ENCODE measurements at regions not wholly inside any gene's neighbourhood (a gene's known extent, or its start where the extent isn't known, plus 50 kb on each side); places are given as distances from the start of the nearest gene placed in this dataset.
A peak's percentile ranks its signal among the peaks of the same experiment; 100 is the strongest.

- TF ChIP-seq ZNF777 (tag by site-specific recombination; IDR thresholded peaks at IDR 0.05; ENCODE audit: borderline replicate concordance): no peak
- TF ChIP-seq YY2 (tag by site-specific recombination; IDR thresholded peaks at IDR 0.05): no peak
- TF ChIP-seq ZNF513 (tag by site-specific recombination; IDR thresholded peaks at IDR 0.05): no peak
- TF ChIP-seq PRDM1 (tag by site-specific recombination; IDR thresholded peaks at IDR 0.05): no peak
- TF ChIP-seq, protein P1, sequence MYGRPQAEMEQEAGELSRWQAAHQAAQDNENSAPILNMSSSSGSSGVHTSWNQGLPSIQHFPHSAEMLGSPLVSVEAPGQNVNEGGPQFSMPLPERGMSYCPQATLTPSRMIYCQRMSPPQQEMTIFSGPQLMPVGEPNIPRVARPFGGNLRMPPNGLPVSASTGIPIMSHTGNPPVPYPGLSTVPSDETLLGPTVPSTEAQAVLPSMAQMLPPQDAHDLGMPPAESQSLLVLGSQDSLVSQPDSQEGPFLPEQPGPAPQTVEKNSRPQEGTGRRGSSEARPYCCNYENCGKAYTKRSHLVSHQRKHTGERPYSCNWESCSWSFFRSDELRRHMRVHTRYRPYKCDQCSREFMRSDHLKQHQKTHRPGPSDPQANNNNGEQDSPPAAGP (tag by site-specific recombination; IDR thresholded peaks at IDR 0.05): peak; percentile 56; the same call in 1 of the 2 replicates
- TF ChIP-seq ZNF629 (tag by site-specific recombination; IDR thresholded peaks at IDR 0.05): no peak
- TF ChIP-seq, protein P2, sequence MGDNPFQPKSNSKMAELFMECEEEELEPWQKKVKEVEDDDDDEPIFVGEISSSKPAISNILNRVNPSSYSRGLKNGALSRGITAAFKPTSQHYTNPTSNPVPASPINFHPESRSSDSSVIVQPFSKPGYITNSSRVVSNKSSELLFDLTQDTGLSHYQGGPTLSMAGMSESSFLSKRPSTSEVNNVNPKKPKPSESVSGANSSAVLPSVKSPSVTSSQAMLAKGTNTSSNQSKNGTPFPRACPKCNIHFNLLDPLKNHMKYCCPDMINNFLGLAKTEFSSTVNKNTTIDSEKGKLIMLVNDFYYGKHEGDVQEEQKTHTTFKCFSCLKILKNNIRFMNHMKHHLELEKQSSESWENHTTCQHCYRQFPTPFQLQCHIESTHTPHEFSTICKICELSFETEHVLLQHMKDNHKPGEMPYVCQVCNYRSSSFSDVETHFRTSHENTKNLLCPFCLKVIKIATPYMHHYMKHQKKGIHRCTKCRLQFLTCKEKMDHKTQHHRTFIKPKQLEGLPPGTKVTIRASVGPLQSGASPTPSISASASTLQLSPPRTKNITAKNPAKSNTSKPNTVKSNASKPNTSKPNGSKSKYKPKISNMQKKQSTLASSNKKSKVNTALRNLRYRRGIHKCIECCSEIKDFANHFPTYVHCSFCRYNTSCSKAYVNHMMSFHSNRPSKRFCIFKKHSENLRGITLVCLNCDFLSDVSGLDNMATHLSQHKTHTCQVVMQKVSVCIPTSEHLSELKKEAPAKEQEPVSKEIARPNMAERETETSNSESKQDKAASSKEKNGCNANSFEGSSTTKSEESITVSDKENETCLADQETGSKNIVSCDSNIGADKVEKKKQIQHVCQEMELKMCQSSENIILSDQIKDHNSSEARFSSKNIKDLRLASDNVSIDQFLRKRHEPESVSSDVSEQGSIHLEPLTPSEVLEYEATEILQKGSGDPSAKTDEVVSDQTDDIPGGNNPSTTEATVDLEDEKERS (tag by site-specific recombination; IDR thresholded peaks at IDR 0.05): no peak
- TF ChIP-seq ZNF426 (tag by site-specific recombination; IDR thresholded peaks at IDR 0.05): no peak
Observed at GRCh38 chr19:28137772-28138171, 1075.2 kb downstream of the UQCRFS1 start.

DNA sequence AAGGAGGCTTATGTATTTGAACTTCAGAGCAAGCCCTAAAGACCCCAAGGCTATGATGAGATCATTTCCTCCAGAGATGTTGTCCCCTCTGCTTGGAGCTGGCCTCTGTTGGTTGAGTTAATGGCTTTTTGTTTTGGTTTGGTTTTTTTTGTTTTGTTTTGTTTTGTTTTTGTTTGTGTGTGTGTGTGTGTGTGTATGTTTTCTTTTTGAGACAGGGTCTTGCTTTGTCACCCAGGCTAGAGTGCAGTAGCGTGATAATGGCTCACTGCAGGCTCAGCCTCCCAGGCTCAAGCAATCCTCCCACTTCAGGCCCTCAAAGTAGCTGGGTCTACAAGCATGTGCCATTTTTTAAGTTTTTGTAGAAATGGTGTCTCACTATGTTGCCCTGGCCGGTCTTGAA, 1076.2 kb downstream of the UQCRFS1 start:
- POLR2A ChIA-PET: interaction anchor here (0.7 kb wide), 1 partner anchor 808 kb away, joined by 3 read pairs; no protein-coding TSS in a partner anchor

More at GRCh38 chr19:28137772-28138171, 1075.2 kb downstream of the UQCRFS1 start:
- Histone ChIP-seq H3K36me3 (ENCODE audit: control insufficient read depth in 2 of 2, insufficient read depth in 1 of 2, low read length in 2 of 2) (no peaks in the 10 kb centered on the region), H3K9me3 (ENCODE audit: control insufficient read depth, insufficient read depth, low read depth, low read length) (no peaks in the 10 kb centered on the region), H3K27ac (ENCODE audit: extremely low read depth, low read depth, low read length) (peak overlapping the region; percentile 27; the same call in 1 of the 2 replicates), H3K4me3 (ENCODE audit: low read depth, low read length) (no peak overlapping the region), H3K4me1 (ENCODE audit: control insufficient read depth, insufficient read depth, low read length) (no peaks in the 10 kb centered on the region)
- CTCF ChIA-PET: no interaction called here
- POLR2A ChIA-PET: no interaction called here

More for the DNA sequence above, 1076.2 kb downstream of the UQCRFS1 start:
- no peaks in the 10 kb centered on the region for H3K9me3 ChIP-seq (ENCODE audit: control insufficient read depth, insufficient read depth, low read depth, low read length)
- no peak overlapping the region for H3K4me3 ChIP-seq (ENCODE audit: low read depth, low read length)
- no peaks in the 10 kb centered on the region for H3K4me1 ChIP-seq (ENCODE audit: control insufficient read depth, insufficient read depth, low read length)
- CTCF ChIA-PET: interaction anchor here (0.7 kb wide), 1 partner anchor 26 kb away, joined by 3 read pairs; no protein-coding TSS in a partner anchor
- no peaks in the 10 kb centered on the region for H3K36me3 ChIP-seq (ENCODE audit: control insufficient read depth in 2 of 2, insufficient read depth in 1 of 2, low read length in 2 of 2)
- no peak overlapping the region for H3K27ac ChIP-seq (ENCODE audit: extremely low read depth, low read depth, low read length)
- no peak for TF ChIP-seq ZNF302 (tag by site-specific recombination; IDR thresholded peaks at IDR 0.05; ENCODE audit: low read depth)
- TF ChIP-seq ZNF174 (tag by site-specific recombination; IDR thresholded peaks at IDR 0.05): no peak
- TF ChIP-seq ZNF621 (tag by site-specific recombination; IDR thresholded peaks at IDR 0.05): no peak
- TF ChIP-seq KLF9 (tag by site-specific recombination; IDR thresholded peaks at IDR 0.05; ENCODE audit: low read depth): no peak
- no peak for TF ChIP-seq ZNF311 (tag by site-specific recombination; IDR thresholded peaks at IDR 0.05; ENCODE audit: borderline replicate concordance)
- TF ChIP-seq ZSCAN5A (tag by site-specific recombination; IDR thresholded peaks at IDR 0.05): no peak
- TF ChIP-seq ZNF837 (tag by site-specific recombination; IDR thresholded peaks at IDR 0.05): no peak
- no peak for TF ChIP-seq ZBTB49 (tag by site-specific recombination; IDR thresholded peaks at IDR 0.05; ENCODE audit: low read depth)
- TF ChIP-seq ZNF2 (tag by site-specific recombination; IDR thresholded peaks at IDR 0.05): no peak
- no peak for TF ChIP-seq ZNF366 (tag by site-specific recombination; conservative IDR thresholded peaks at IDR 0.05)
- TF ChIP-seq SP2 (tag by site-specific recombination; IDR thresholded peaks at IDR 0.05): no peak
- no peak for TF ChIP-seq MYNN (tag by site-specific recombination; IDR thresholded peaks at IDR 0.05; ENCODE audit: borderline replicate concordance)
- TF ChIP-seq ZNF529 (tag by site-specific recombination; IDR thresholded peaks at IDR 0.05; ENCODE audit: insufficient replicate concordance): no peak
- TF ChIP-seq, protein P3, sequence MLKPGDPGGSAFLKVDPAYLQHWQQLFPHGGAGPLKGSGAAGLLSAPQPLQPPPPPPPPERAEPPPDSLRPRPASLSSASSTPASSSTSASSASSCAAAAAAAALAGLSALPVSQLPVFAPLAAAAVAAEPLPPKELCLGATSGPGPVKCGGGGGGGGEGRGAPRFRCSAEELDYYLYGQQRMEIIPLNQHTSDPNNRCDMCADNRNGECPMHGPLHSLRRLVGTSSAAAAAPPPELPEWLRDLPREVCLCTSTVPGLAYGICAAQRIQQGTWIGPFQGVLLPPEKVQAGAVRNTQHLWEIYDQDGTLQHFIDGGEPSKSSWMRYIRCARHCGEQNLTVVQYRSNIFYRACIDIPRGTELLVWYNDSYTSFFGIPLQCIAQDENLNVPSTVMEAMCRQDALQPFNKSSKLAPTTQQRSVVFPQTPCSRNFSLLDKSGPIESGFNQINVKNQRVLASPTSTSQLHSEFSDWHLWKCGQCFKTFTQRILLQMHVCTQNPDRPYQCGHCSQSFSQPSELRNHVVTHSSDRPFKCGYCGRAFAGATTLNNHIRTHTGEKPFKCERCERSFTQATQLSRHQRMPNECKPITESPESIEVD (tag by site-specific recombination; IDR thresholded peaks at IDR 0.05): no peak
